OCI-LY1 (cell line): ENCODE measurements at regions not wholly inside any gene's neighbourhood (a gene's known extent, or its start where the extent isn't known, plus 50 kb on each side); places are given as distances from the start of the nearest gene placed in this dataset.

Source experiments
- CTCF ChIP-seq: fragments of 200-600 bp; sonication (generic), shearing (Covaris generic); IDR thresholded peaks from 2 replicates; pipeline ENCODE4 v1.5.1; 2017; ENCODE audit warnings: mild to moderate bottlenecking, antibody characterized with exemption, low read length, moderate library complexity, mixed read lengths
- EZH2 ChIP-seq: fragments of 200-600 bp; sonication (generic), shearing (Covaris generic); IDR thresholded peaks from 2 replicates; pipeline ENCODE4 v1.8.0; 2017; ENCODE audit warnings: borderline replicate concordance, mixed run types, mild to moderate bottlenecking, antibody characterized with exemption, low read length, moderate library complexity, mixed read lengths

GRCh38 chr19:27770095-27770494 lies 1442.9 kb downstream of the UQCRFS1 start:
- no peak for TF ChIP-seq EZH2
- TF ChIP-seq CTCF, result no peak
